GM21381 (cell line): ENCODE measurements at regions not wholly inside any gene's neighbourhood (a gene's known extent, or its start where the extent isn't known, plus 50 kb on each side); places are given as distances from the start of the nearest gene placed in this dataset.

Source experiments
- ATAC-seq: cut with Tn5 transposase; IDR thresholded peaks from one replicate; pipeline ENCODE4 v1.9.1; 2021; ENCODE audit warnings: mild to moderate bottlenecking, moderate library complexity; ENCODE audit not compliant: unreplicated experiment

DNA sequence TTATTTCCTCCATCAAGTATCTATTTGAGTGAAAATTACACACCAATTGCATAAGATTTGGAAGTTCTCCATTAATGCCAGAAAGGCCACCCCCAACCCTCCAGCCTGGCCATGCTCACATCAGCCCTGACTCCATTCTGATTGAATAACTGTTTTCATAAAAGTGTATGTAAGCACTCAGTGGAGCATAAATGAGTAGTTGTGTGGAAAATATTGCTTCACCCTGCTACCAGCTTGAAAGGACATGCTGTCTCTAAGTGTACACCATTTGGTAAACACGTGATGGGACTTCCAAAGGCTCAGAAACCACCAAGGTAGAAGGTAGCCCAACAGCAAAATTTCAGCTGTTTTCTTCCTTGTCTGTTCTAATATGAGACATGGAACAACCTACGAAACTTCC lies 393.8 kb downstream of the ZNF385D start:
- ATAC-seq: no peak

- ATAC-seq: no peak
Observed at GRCh38 chr3:21356402-21356801, 394.6 kb downstream of the ZNF385D start.

GRCh38 chr3:21345382-21345976 lies 405.5 kb downstream of the ZNF385D start:
- no peak for ATAC-seq

- no peak for ATAC-seq
Observed at GRCh38 chr3:21331857-21332256, 419.2 kb downstream of the ZNF385D start.

DNA sequence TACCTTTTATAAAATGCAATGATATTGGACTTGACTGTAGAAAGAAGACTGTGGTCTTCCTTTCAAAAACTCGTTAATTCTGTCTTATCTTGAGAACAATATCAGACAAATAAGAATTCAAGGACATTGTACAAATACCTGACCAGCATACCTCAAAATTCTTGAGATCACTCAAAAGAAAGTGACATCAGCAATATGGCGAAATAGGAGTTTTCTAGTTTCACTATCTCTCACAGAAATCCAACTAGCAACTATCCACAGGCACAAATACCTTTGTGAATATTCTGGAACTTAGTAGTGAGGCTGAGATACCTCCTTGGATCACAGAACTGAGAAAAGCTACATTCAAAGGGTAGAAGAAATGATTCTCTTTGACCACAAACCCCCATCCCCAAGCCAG lies 419.7 kb downstream of the ZNF385D start:
- no peak for ATAC-seq

- ATAC-seq: peak; percentile 85
Observed at GRCh38 chr3:21330293-21330692, 420.7 kb downstream of the ZNF385D start.

GRCh38 chr3:21328711-21329390 lies 422.2 kb downstream of the ZNF385D start:
- ATAC-seq: no peak

- no peak for ATAC-seq
Observed at GRCh38 chr3:21326704-21327475, 424.1 kb downstream of the ZNF385D start.

DNA sequence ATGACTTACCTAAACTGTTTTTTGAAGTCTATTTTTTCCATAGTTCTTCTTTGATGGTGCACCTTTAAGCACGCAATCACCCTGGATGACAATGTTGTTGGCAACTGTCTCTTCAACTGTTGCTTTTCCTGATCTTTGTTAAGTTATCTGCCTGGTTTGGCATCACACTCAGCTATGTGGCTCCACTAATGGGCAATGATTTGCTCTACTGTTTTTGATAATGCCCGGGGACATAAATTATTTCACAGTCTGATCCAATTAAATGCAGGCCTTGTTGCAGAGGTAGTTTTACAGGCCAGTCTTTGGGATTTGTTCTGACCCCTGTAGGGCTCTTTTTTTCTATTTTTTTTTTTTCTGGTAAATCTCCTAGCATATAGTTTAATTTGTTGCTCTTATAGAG lies 436.3 kb downstream of the ZNF385D start:
- no peak for ATAC-seq

GRCh38 chr3:21310891-21311290 lies 440.1 kb downstream of the ZNF385D start:
- no peak for ATAC-seq

DNA sequence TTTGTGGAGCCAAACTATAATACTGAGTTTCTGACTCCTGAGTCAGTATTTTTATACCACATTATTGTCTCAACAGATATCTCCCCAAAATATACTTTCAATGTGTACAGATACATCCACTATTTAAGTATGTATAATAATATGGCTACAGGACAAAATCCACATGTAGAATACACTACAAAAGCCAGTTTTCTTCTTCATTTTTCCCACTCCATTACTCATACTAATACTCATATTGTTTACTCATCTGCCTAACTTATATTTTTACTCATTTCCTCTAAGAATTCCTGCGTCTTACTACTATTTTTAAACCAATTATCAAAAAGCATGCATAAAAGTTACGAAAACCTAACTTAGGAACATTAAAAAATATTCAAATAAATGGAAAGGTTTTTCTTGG lies 440.8 kb downstream of the ZNF385D start:
- ATAC-seq: no peak

GRCh38 chr3:21297304-21297703 lies 453.7 kb downstream of the ZNF385D start:
- ATAC-seq: no peak

- no peak for ATAC-seq
Observed at GRCh38 chr3:21294768-21295167, 456.2 kb downstream of the ZNF385D start.

- no peak for ATAC-seq
Observed at GRCh38 chr3:21292971-21293370, 458.0 kb downstream of the ZNF385D start.

DNA sequence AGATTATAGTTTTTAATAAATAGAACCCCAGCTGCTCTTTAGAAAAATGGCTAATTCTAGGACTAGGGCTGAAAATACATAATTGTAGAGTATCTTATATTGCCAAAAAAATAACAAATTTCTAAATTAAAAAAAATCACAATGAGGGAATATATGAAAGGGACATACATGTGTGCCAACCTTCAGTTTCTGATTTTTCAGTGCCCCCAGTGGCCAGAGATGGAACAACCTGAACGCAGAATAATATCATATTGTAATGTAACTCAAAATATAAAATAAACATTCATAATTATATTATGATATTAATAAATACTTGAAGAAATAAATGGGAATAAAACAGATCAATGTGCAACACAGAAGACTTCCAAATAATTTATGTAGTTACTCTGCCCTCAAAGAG lies 460.5 kb downstream of the ZNF385D start:
- ATAC-seq: no peak

GRCh38 chr3:21274079-21274571 lies 476.9 kb downstream of the ZNF385D start:
- no peak for ATAC-seq

DNA sequence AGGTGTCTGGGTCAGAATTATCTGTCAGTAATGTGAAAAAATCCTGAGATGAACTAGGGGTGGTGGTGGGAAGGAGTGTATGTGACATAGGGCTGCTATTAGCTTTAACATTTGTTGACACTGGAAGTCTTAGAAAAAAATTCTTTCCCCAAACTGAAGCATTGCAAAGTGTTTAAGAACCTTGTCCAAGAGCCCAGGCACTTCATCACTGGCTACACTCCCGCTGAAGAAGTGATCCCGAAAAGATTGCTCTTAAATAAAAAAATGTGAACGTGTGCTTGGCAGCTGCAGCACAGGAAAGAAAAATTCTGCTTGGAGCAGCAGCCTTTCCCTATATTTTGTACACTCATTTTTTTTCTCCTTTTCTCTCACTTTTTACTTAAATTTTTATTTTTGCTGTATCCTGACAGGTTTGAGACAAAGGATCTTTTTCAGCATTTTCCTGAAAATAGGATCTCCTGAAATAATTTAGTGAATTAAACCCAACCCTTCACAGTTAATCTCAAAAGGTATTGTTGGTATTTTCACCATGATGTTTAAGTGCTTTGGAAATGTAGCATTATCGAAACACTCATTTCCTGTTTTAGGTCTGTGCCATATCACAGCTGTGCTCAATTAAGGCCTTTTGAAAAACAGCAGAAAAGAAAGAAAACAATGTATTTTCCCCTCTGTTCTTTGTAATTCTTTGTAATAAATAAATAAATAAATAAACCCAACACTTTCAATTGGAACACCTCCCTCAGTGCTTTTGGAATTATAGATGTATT lies 477.6 kb downstream of the ZNF385D start:
- ATAC-seq: no peak

DNA sequence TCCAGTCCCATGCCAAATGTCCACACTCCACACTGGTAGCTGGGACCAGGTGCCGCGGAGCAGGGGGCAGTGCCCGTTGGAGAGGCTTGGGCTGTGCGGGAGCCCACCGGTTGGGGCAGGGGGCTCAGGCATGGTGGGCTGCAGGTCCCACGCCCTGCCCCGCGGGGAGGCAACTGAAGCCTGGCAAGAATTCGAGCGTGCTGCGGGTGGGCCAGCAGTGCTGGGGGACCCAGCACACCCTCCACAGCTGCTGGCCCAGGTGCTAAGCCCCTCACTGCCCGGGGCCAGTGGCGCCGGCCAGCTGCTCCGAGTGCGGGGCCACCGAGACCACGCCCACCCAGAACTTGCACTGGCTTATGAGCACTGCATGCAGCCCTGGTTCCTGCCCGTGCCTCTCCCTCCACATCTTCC lies 479.4 kb downstream of the ZNF385D start:
- no peak for ATAC-seq

GRCh38 chr3:21269882-21270281 lies 481.1 kb downstream of the ZNF385D start:
- no peak for ATAC-seq

- no peak for ATAC-seq
Observed at GRCh38 chr3:21260507-21260906, 490.5 kb downstream of the ZNF385D start.

DNA sequence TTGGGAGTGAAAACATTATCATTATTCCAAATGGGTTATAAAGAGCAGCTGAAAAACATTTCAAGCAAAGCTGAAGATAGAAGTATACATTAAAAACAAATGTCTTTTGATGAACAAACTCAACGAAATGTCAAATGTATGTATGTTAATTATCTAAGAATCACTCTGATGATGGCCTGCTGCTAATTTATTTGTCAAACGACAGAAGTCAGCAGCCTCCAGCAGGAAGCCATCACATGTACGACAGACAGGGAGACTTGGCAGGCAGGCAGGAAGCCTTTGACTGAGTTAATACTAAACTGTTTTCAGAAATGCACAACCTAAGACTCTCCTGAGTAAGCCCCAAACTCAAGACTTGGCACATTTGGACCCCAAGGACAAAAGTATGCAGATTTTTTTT lies 491.1 kb downstream of the ZNF385D start:
- no peak for ATAC-seq
